IPS-NIHi11 (cell line): ENCODE measurements at regions not wholly inside any gene's neighbourhood (a gene's known extent, or its start where the extent isn't known, plus 50 kb on each side); places are given as distances from the start of the nearest gene placed in this dataset.

Experiments
- DNase-seq: peaks from one replicate; pipeline ENCODE4 v3.0.0; 2012; ENCODE audit warnings: mixed read lengths, low spot score

GRCh38 chr20:59403962-59404314, 103.5 kb downstream of the EDN3 start:
- DNase-seq, result no peak

GRCh38 chr20:59404749-59405148, 104.3 kb downstream of the EDN3 start:
- DNase-seq, result no peak

- peak; percentile 52 for DNase-seq
Measured at GRCh38 chr20:59405226-59406200, 105.1 kb downstream of the EDN3 start.

- no peak for DNase-seq
Measured at GRCh38 chr20:59406446-59406845, 106.0 kb downstream of the EDN3 start.

- DNase-seq, result no peak
Measured at GRCh38 chr20:59411170-59411569, 110.8 kb downstream of the EDN3 start.

GRCh38 chr20:59411589-59411988, 111.2 kb downstream of the EDN3 start:
- no peak for DNase-seq

- no peak for DNase-seq
Measured at GRCh38 chr20:59412181-59412580, 111.8 kb downstream of the EDN3 start.

- no peak for DNase-seq
Measured at GRCh38 chr20:59412875-59413284, 112.5 kb downstream of the EDN3 start.

- DNase-seq, result no peak
Measured at GRCh38 chr20:59413326-59413865, 113.0 kb downstream of the EDN3 start.

GRCh38 chr20:59414936-59415623, 114.7 kb downstream of the EDN3 start:
- DNase-seq, result no peak

- DNase-seq, result no peak
Measured at GRCh38 chr20:59416916-59417315, 116.5 kb downstream of the EDN3 start.

GRCh38 chr20:59421089-59421488, 120.7 kb downstream of the EDN3 start:
- DNase-seq, result no peak

GRCh38 chr20:59421920-59422637, 121.7 kb downstream of the EDN3 start:
- no peak for DNase-seq

- DNase-seq, result no peak
Measured at GRCh38 chr20:59422872-59423544, 122.6 kb downstream of the EDN3 start.

- no peak for DNase-seq
Measured at GRCh38 chr20:59424976-59425375, 124.6 kb downstream of the EDN3 start.

GRCh38 chr20:59425572-59425971, 125.2 kb downstream of the EDN3 start:
- no peak for DNase-seq

GRCh38 chr20:59428006-59428405, 127.6 kb downstream of the EDN3 start:
- no peak for DNase-seq

GRCh38 chr20:59428441-59429205, 128.2 kb downstream of the EDN3 start:
- DNase-seq, result no peak

- no peak for DNase-seq
Measured at GRCh38 chr20:59429396-59429795, 129.0 kb downstream of the EDN3 start.

- DNase-seq, result no peak
Measured at GRCh38 chr20:59431014-59431413, 130.6 kb downstream of the EDN3 start.

GRCh38 chr20:59434960-59435359, 134.5 kb downstream of the EDN3 start:
- DNase-seq, result no peak
